OCI-LY7 (cell line): ENCODE measurements at regions not wholly inside any gene's neighbourhood (a gene's known extent, or its start where the extent isn't known, plus 50 kb on each side); places are given as distances from the start of the nearest gene placed in this dataset.

ENCODE experiments used
- BruUV-seq: library from RNA; stranded (reverse); fragments of 400-500 nt; replicated peaks from 2 replicates; lab custom pipeline; 2021; lab: Mats Ljungman, UMichigan
- CTCF ChIA-PET: fragments of 300-600 bp; sonication (Branson Sonifier 250); formaldehyde crosslinking; loops from one replicate; lab custom pipeline; 2022; ENCODE audit warnings: antibody characterized with exemption; ENCODE audit not compliant: unreplicated experiment; lab: Charles Lee
- POLR2A ChIA-PET: fragments of 300-600 bp; sonication (Branson Sonifier 250); formaldehyde crosslinking; loops from one replicate; lab custom pipeline; 2022; ENCODE audit warnings: antibody characterized with exemption; lab: Charles Lee
- DNase-seq: peaks from one replicate; pipeline ENCODE4 v3.0.0-alpha.2; 2015; ENCODE audit warnings: low spot score
- H2AFZ ChIP-seq: fragments of 200-600 bp; sonication (generic), shearing (Covaris generic); 2 replicates; pipeline ENCODE4 v1.6.1; 2014; ENCODE audit warnings: mild to moderate bottlenecking, antibody characterized with exemption, low read length, moderate library complexity
- H3K27ac ChIP-seq: fragments of 200-600 bp; sonication (generic); 2 replicates; pipeline ENCODE4 v1.5.1; 2014; ENCODE audit warnings: mixed run types, low read depth, mild to moderate bottlenecking, moderate library complexity, low read length, inconsistent platforms; ENCODE audit not compliant: poor library complexity, severe bottlenecking
- H3K36me3 ChIP-seq: fragments of 200-600 bp; sonication (generic); 2 replicates; pipeline ENCODE4 v1.6.1; 2014; ENCODE audit warnings: mild to moderate bottlenecking, antibody characterized with exemption, low read length, moderate library complexity, mixed read lengths; ENCODE audit not compliant: insufficient read depth
- H3K4me1 ChIP-seq: fragments of 200-600 bp; sonication (generic); 2 replicates; pipeline ENCODE4 v1.5.1; 2014; ENCODE audit warnings: mild to moderate bottlenecking, low read length; ENCODE audit not compliant: insufficient read depth, poor library complexity, severe bottlenecking
- H3K4me2 ChIP-seq: fragments of 200-600 bp; sonication (generic); 2 replicates; pipeline ENCODE4 v1.6.1; 2014; ENCODE audit warnings: mild to moderate bottlenecking, low read length
- H3K4me3 ChIP-seq: fragments of 200-600 bp; sonication (generic); 2 replicates; pipeline ENCODE4 v1.5.1; 2014; ENCODE audit warnings: mild to moderate bottlenecking, low read depth, low read length; ENCODE audit not compliant: poor library complexity, severe bottlenecking
- H3K79me2 ChIP-seq: fragments of 200-600 bp; sonication (generic); 2 replicates; pipeline ENCODE4 v1.6.1; 2016; ENCODE audit warnings: low read depth, mild to moderate bottlenecking, low read length, moderate library complexity, mixed read lengths; ENCODE audit not compliant: insufficient read depth
- H3K9me2 ChIP-seq: fragments of 200-600 bp; sonication (generic); 2 replicates; pipeline ENCODE4 v1.6.1; 2016; ENCODE audit warnings: mild to moderate bottlenecking, low read length, mixed read lengths; ENCODE audit not compliant: insufficient read depth
- H3K9me3 ChIP-seq: fragments of 200-600 bp; sonication (generic); 2 replicates; pipeline ENCODE4 v1.6.1; 2014; ENCODE audit warnings: mild to moderate bottlenecking, mixed run types, low read length, mixed read lengths
- H4K20me1 ChIP-seq: fragments of 200-600 bp; sonication (generic); 2 replicates; pipeline ENCODE4 v1.6.1; 2014; ENCODE audit warnings: mild to moderate bottlenecking, antibody characterized with exemption, low read length, moderate library complexity, mixed read lengths; ENCODE audit not compliant: insufficient read depth
- EZH2phosphoT487 ChIP-seq: fragments of 200-600 bp; sonication (generic); IDR thresholded peaks from 2 replicates; pipeline ENCODE4 v1.6.1; 2018; ENCODE audit warnings: low read depth, borderline replicate concordance, mild to moderate bottlenecking, mixed run types, antibody characterized with exemption, low read length, moderate library complexity, mixed read lengths
- intact Hi-C: fragments of 100-400 bp; cut with micrococcal nuclease; formaldehyde crosslinking; loops from one replicate; pipeline ENCODE4 v1.10.0; 2022; ENCODE audit not compliant: unreplicated experiment
- TF ChIP-seq, protein P1 (sequence below): fragments of 200-600 bp; sonication (generic); conservative IDR thresholded peaks from 2 replicates; pipeline ENCODE4 v1.5.1; 2014; ENCODE audit warnings: mild to moderate bottlenecking, antibody characterized with exemption, low read length, moderate library complexity, mixed read lengths

GRCh38 chr10:44581996-44582395, 197.1 kb upstream of the CXCL12 start:
- H3K9me3 ChIP-seq, result no peaks in the 10 kb centered on the region
- H3K36me3 ChIP-seq, result no peaks in the 10 kb centered on the region
- H3K4me1 ChIP-seq, result no peaks in the 10 kb centered on the region
- no peaks in the 10 kb centered on the region for H3K9me2 ChIP-seq
- no peak overlapping the region for H3K27ac ChIP-seq
- POLR2A ChIA-PET, result no interaction called here
- no peak overlapping the region for H2AFZ ChIP-seq
- H3K79me2 ChIP-seq, result no peaks in the 10 kb centered on the region
- CTCF ChIA-PET, result no interaction called here
- no peaks in the 10 kb centered on the region for H4K20me1 ChIP-seq
- H3K4me2 ChIP-seq, result no peak overlapping the region
- no peak overlapping the region for H3K4me3 ChIP-seq
- no TSS peak for BruUV-seq
- TF ChIP-seq, protein P1, sequence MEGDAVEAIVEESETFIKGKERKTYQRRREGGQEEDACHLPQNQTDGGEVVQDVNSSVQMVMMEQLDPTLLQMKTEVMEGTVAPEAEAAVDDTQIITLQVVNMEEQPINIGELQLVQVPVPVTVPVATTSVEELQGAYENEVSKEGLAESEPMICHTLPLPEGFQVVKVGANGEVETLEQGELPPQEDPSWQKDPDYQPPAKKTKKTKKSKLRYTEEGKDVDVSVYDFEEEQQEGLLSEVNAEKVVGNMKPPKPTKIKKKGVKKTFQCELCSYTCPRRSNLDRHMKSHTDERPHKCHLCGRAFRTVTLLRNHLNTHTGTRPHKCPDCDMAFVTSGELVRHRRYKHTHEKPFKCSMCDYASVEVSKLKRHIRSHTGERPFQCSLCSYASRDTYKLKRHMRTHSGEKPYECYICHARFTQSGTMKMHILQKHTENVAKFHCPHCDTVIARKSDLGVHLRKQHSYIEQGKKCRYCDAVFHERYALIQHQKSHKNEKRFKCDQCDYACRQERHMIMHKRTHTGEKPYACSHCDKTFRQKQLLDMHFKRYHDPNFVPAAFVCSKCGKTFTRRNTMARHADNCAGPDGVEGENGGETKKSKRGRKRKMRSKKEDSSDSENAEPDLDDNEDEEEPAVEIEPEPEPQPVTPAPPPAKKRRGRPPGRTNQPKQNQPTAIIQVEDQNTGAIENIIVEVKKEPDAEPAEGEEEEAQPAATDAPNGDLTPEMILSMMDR, result no peak
- TF ChIP-seq EZH2phosphoT487, result no peak
- DNase-seq, result no peak
- intact Hi-C loops, result no loop called here

DNA sequence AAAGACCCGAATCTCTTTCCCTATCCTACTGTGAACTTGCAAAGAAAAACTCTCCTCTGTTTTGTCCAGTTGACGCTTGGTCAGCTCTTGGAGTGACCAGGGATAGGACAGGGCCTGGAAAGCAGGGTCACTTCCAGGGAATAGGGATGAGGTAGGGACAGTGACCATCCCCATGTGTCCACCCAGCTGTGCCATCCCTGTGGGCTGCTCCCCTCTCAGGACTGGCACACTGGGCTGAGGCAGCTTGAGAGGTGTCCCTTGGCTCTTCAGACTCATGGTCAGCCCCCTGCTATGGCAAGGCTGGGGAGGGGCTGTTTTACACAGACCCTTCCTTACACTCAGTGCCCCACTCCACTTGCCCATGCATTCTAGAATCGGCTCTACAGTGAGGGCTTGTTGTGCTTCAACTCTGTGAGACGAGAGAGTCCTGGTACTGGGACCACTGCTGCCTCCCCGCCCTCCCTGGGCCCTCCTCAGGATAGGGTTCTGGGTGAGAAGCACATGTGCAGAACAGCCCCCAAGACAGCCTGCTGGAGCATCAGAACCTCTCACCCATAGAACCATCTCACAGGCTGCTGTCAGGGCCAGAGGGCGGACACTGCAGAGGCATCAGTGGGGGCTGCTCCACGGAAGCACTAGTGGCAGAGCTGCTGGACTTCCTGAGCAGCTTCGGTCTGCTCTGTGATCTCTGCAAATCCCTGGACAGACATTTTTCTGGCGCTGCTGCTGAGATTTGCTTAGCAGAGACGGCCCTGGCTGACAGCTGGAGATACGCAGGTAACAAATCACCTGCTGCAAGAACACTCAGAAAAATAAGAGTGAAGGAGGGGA, 202.8 kb upstream of the CXCL12 start:
- DNase-seq, result no peak
- no peaks in the 10 kb centered on the region for H3K4me1 ChIP-seq
- no peaks in the 10 kb centered on the region for H3K9me2 ChIP-seq
- no peaks in the 10 kb centered on the region for H4K20me1 ChIP-seq
- H3K36me3 ChIP-seq, result no peaks in the 10 kb centered on the region
- H3K4me2 ChIP-seq, result no peak overlapping the region
- POLR2A ChIA-PET, result interaction anchor here (0.5 kb wide), 1 partner anchor 97 kb away, joined by 3 read pairs; no protein-coding TSS in a partner anchor
- H3K27ac ChIP-seq, result no peak overlapping the region
- CTCF ChIA-PET, result no interaction called here
- H2AFZ ChIP-seq, result no peak overlapping the region
- no TSS peak for BruUV-seq
- intact Hi-C loops, result no loop called here
- no peak for TF ChIP-seq EZH2phosphoT487
- TF ChIP-seq, protein P1, result no peak
- H3K9me3 ChIP-seq, result no peaks in the 10 kb centered on the region
- H3K4me3 ChIP-seq, result no peak overlapping the region
- H3K79me2 ChIP-seq, result no peaks in the 10 kb centered on the region
